ENCODE measurements at regions not wholly inside any gene's neighbourhood (a gene's known extent, or its start where the extent isn't known, plus 50 kb on each side); places are given as distances from the start of the nearest gene placed in this dataset.

DNA sequence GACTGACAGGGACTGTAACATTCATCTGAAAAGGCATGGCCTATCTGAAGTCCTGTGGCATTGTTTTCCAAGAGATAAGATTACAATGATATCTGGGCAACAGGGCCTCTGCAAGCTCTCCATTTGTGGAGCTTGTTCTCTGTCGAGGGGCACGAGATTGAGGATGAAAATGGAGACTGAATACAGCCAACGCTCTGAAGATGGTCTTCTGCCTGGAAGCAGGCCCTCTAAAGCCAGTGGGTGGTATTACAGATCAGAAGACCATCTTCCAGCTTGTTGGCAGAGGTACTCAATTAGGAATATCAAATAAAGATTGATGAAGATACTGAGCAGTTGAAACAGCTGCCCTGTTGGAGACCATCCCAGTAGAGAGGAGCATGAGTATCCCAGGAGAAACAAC, 288.2 kb downstream of the CENPW start:
- DNase-seq (ENCODE audit: low read depth in 1 of 2, low spot score in 1 of 2), result no peak
- in situ Hi-C loops (cut with HindIII; ENCODE audit: low pct_unique_long_range_greater_than_20kb, low sequenced_read_pairs), result no loop called here
- TF ChIP-seq JUND (IDR thresholded peaks at IDR 0.05; ENCODE audit: low read depth), result no peak

DNA sequence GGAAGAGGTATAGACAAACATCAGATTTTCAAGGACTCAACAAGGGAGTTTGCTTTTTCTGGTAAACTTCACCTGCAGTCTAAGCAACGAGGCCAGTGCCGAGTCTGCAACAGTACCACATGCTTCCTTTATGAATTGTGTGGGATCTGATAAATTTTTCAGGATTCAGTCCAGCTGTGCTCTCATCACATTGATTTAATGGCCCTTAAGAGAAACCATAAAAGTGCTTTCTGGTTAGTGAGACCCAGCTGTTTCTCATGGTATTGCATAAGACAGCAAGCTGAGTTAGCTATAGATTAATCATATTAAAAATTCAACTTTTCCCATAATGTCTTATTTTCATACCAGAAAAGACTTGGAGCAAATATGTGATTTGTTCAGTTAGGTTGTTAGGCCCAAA, 291.4 kb downstream of the CENPW start:
- TF ChIP-seq JUND (IDR thresholded peaks at IDR 0.05; ENCODE audit: low read depth), result no peak
- in situ Hi-C loops (cut with HindIII; ENCODE audit: low pct_unique_long_range_greater_than_20kb, low sequenced_read_pairs), result no loop called here

DNA sequence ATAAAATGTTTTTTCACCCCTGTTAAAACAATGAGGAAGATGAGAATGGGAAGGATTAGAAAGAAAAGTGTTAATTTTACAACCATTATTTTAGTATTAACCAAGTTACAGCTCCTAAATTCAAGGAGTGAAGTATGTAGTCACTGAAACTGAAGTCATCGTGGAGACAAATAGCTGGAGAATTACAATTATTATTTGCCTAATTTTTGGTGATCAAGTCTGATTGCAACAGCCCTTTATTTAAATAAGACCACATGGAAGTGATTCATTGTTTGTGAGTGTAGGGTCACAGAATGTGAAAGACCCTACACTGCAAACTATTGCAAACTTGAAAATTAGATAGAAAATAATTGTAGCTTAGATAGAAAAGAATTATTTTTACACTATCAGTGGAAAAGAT, 292.4 kb downstream of the CENPW start:
- in situ Hi-C loops (cut with HindIII; ENCODE audit: low pct_unique_long_range_greater_than_20kb, low sequenced_read_pairs), result no loop called here
- DNase-seq (ENCODE audit: low read depth in 1 of 2, low spot score in 1 of 2), result no peak
- TF ChIP-seq JUND (IDR thresholded peaks at IDR 0.05; ENCODE audit: low read depth), result no peak

More for the DNA sequence above, 291.4 kb downstream of the CENPW start:
- DNase-seq (ENCODE audit: low read depth in 1 of 2, low spot score in 1 of 2), result no peak

DNA sequence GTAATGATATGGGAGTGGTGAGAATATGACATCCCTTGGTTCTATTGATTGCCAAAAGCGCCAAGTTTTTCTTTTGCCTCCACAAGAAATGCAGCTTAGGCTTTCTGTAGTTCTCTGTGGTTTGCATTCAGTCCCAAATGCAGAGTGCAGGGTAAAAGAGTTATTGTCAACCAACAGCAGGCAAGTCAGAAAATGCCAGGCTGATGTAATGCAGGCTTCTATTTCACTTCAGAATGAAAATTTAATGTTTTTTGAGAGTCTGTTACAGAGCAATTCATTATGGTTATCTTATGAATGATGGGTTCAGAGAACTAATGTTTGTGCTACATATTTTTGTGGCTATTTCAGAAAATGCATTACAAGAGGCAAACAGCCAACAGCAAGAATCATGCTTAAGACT, 293.5 kb downstream of the CENPW start:
- DNase-seq (ENCODE audit: low read depth in 1 of 2, low spot score in 1 of 2), result no peak
- in situ Hi-C loops (cut with HindIII; ENCODE audit: low pct_unique_long_range_greater_than_20kb, low sequenced_read_pairs), result no loop called here
- no peak for TF ChIP-seq JUND (IDR thresholded peaks at IDR 0.05; ENCODE audit: low read depth)

- no peak for TF ChIP-seq JUND (IDR thresholded peaks at IDR 0.05; ENCODE audit: low read depth)
- no peak for DNase-seq (ENCODE audit: low read depth in 1 of 2, low spot score in 1 of 2)
- in situ Hi-C loops (cut with HindIII; ENCODE audit: low pct_unique_long_range_greater_than_20kb, low sequenced_read_pairs), result no loop called here
Measured at GRCh38 chr6:126640356-126640755, 300.4 kb downstream of the CENPW start.

GRCh38 chr6:126640921-126641320, 301.0 kb downstream of the CENPW start:
- no peak for TF ChIP-seq JUND (IDR thresholded peaks at IDR 0.05; ENCODE audit: low read depth)
- no peak for DNase-seq (ENCODE audit: low read depth in 1 of 2, low spot score in 1 of 2)
- in situ Hi-C loops (cut with HindIII; ENCODE audit: low pct_unique_long_range_greater_than_20kb, low sequenced_read_pairs), result no loop called here

DNA sequence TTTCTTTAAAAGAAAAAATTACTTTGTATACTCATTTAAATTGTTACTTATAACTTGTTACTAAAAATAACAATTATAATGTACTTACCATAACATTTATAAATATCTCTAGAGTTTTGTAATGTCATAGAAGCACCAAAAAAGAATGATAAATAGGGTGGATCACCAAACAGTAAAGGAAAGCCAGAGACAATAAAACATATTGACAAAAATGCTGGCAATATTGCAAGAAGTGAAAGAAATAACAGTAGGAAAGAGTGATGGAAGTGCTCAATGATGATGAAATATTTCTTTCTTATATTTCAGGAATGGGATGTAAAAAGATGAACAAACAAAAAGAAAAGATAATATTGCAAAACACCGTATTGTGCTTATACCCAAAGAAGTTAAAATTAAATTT, 301.7 kb downstream of the CENPW start:
- no peak for DNase-seq (ENCODE audit: low read depth in 1 of 2, low spot score in 1 of 2)
- TF ChIP-seq JUND (IDR thresholded peaks at IDR 0.05; ENCODE audit: low read depth), result no peak
- in situ Hi-C loops (cut with HindIII; ENCODE audit: low pct_unique_long_range_greater_than_20kb, low sequenced_read_pairs), result no loop called here

- in situ Hi-C loops (cut with HindIII; ENCODE audit: low pct_unique_long_range_greater_than_20kb, low sequenced_read_pairs), result no loop called here
- TF ChIP-seq JUND (IDR thresholded peaks at IDR 0.05; ENCODE audit: low read depth), result no peak
- DNase-seq (ENCODE audit: low read depth in 1 of 2, low spot score in 1 of 2), result peak in 1 of 2 experiments; percentile 5
Measured at GRCh38 chr6:126643352-126643751, 303.4 kb downstream of the CENPW start.

- in situ Hi-C loops (cut with HindIII; ENCODE audit: low pct_unique_long_range_greater_than_20kb, low sequenced_read_pairs), result no loop called here
- no peak for TF ChIP-seq JUND (IDR thresholded peaks at IDR 0.05; ENCODE audit: low read depth)
- DNase-seq (ENCODE audit: low read depth in 1 of 2, low spot score in 1 of 2), result no peak
Measured at GRCh38 chr6:126650931-126651330, 311.0 kb downstream of the CENPW start.

DNA sequence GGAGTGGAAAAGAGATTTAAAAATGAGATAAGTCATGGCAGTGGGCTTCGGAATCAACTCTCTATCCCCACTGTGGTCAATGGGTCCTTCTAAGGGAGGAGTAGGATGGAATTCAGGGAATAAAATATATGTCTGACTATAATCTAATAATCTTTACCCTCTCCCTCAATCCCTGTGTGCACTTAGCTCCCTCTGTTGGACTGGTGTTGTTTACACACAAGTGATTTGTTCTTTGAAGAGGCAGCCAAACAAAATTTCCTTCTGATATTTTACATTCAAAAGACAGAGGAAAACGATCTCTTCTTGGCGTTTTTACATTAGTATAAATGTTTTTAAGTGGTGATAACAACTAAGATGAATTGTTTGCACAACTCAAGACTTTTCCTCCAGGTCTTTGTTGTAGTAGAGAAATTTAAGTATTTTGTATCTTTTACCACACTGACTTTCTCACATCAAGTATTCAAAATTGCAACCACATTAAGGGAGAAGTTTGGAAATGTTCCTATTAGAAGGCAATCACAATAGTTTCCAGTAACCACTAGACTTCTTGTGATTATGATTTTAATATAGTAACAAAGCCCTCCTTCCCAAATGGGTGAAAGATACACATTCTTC, 317.8 kb downstream of the CENPW start:
- TF ChIP-seq JUND (IDR thresholded peaks at IDR 0.05; ENCODE audit: low read depth), result no peak
- in situ Hi-C loops (cut with HindIII; ENCODE audit: low pct_unique_long_range_greater_than_20kb, low sequenced_read_pairs), result no loop called here
- DNase-seq (ENCODE audit: low read depth in 1 of 2, low spot score in 1 of 2), result peak; percentile 6 to 54

- in situ Hi-C loops (cut with HindIII; ENCODE audit: low pct_unique_long_range_greater_than_20kb, low sequenced_read_pairs), result no loop called here
- DNase-seq (ENCODE audit: low read depth in 1 of 2, low spot score in 1 of 2), result no peak
- TF ChIP-seq JUND (IDR thresholded peaks at IDR 0.05; ENCODE audit: low read depth), result no peak
Measured at GRCh38 chr6:126660376-126660775, 320.5 kb downstream of the CENPW start.

DNA sequence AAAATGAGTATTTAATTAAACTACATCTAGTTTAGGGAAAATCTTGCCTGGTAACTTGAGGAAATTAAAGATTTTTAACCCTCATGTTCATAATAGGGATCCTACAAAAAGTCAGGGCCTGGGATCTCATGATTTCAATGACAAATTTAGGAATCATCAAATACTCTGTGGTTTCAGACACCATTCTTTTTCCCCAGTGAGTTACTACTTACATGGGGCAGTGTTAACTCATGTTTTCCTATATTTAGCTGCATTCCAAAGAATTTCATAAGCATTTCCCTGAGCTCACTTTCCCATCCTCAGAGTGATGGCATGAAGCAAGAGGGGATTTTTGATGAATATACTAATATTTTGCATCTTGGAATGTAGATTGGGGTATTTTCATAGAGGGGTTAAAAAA, 321.7 kb downstream of the CENPW start:
- no peak for TF ChIP-seq JUND (IDR thresholded peaks at IDR 0.05; ENCODE audit: low read depth)
- in situ Hi-C loops (cut with HindIII; ENCODE audit: low pct_unique_long_range_greater_than_20kb, low sequenced_read_pairs), result no loop called here
- DNase-seq (ENCODE audit: low read depth in 1 of 2, low spot score in 1 of 2), result no peak

DNA sequence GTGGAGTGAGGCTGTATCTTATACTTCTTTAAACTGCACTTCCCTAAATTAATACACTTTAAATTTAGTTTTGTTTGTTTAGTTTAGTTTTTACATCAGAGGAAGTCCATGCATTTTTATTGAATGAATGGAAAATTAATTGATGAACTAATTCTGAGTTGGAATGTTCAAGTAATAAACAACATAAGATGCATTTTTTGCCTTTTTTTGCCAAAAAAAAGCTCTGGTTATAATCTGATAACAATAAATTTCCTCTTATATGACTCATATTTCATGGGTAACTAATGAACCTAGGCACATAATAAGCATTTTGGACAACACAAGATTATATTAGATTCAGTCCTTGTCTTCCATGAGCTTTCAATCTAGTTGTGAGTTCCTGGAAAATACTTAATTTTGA, 323.1 kb downstream of the CENPW start:
- DNase-seq (ENCODE audit: low read depth in 1 of 2, low spot score in 1 of 2), result no peak

GRCh38 chr6:126664271-126664670, 324.4 kb downstream of the CENPW start:
- DNase-seq (ENCODE audit: low read depth in 1 of 2, low spot score in 1 of 2), result no peak
- in situ Hi-C loops (cut with HindIII; ENCODE audit: low pct_unique_long_range_greater_than_20kb, low sequenced_read_pairs), result no loop called here
- TF ChIP-seq JUND (IDR thresholded peaks at IDR 0.05; ENCODE audit: low read depth), result no peak

More for the DNA sequence above, 323.1 kb downstream of the CENPW start:
- in situ Hi-C loops (cut with HindIII; ENCODE audit: low pct_unique_long_range_greater_than_20kb, low sequenced_read_pairs), result no loop called here
- TF ChIP-seq JUND (IDR thresholded peaks at IDR 0.05; ENCODE audit: low read depth), result no peak

Measured in T47D (cell line).